HG02610 (cell line): ENCODE measurements at regions not wholly inside any gene's neighbourhood (a gene's known extent, or its start where the extent isn't known, plus 50 kb on each side); places are given as distances from the start of the nearest gene placed in this dataset.

Experiments used
- ATAC-seq: cut with Tn5 transposase; IDR thresholded peaks from one replicate; pipeline ENCODE4 v1.9.1; 2021; ENCODE audit warnings: mild to moderate bottlenecking, moderate library complexity; ENCODE audit not compliant: unreplicated experiment

- ATAC-seq, result no peak
Measured at GRCh38 chr1:219289171-219289570, 115.5 kb downstream of the LYPLAL1 start.

GRCh38 chr1:219283541-219283940 is 109.9 kb downstream of the LYPLAL1 start:
- ATAC-seq, result no peak

GRCh38 chr1:219281831-219282230 is 108.2 kb downstream of the LYPLAL1 start:
- ATAC-seq, result no peak

DNA sequence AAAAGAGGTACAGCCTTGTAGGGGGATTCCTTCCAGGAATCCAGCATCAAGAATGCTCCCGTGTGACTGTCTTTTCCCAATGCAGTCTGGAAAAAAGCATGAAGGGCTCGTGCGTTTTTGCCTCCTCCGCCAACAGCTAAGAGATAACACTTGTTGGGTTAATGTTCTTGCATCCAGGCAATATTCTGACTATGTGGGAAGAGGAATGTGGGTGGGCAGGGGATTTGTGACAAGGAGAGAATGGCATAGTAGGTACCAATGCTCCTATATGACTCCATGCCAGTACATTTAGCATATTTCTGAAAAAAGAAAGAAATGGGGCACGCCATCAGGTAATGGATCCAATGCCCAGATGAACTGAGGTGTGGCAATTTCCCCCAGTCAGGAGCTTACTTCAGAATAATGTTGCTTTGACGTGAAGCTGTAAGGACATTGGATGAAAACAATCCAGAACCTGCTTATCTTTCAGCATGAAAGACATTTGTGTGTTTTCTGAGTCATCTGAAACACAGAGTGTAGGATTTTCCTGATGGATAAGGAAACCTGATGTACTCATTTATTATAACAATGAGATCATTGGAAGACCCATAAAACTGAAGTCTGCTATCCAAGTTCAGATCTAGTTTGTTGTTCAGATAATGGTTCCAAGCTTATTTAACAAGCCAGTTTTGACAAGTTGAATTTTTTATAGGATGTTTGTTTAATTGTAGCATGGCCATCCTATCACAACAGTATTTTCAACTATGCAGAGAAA is 105.5 kb downstream of the LYPLAL1 start:
- ATAC-seq, result no peak

GRCh38 chr1:219278288-219278687 is 104.6 kb downstream of the LYPLAL1 start:
- ATAC-seq, result no peak

DNA sequence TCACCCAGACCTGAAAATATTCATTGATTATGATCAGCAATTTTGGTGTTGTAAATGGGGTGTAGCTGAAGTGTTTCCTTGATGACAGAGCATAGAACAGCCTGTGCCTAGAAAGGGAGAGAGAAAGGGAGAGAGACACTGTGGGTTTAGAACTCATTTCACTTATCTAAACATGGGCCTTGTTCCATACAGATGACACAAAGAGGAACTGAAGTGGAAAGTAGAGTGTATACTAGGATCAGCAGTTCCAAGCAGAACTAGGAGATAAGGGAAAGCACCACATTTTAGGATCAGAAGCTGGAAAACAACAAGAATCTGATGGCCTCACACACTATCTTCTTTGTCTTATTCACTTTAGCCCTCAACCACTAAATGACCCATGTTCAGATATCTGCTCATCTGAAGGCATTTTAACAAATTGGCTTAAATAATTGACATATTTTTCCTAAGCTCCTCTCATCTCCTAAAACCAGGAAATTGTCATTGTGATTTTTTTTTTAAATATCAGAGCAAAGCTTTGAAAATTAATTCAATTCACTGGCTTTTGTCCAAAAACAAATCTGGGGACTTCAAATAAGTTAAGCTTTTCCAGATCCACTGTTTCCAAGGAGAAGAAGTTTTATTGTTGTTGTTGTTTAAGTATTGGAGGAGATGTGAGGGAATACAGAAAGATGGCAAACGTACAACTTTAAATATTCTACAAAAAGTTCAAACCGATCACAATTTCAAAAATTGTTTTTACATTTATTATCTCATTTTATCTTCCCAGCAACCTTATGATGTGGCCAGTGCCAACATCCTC is 103.8 kb downstream of the LYPLAL1 start:
- ATAC-seq, result no peak

- ATAC-seq, result no peak
Measured at GRCh38 chr1:219276049-219276738, 102.5 kb downstream of the LYPLAL1 start.

- no peak for ATAC-seq
Measured at GRCh38 chr1:219273088-219273686, 99.5 kb downstream of the LYPLAL1 start.

DNA sequence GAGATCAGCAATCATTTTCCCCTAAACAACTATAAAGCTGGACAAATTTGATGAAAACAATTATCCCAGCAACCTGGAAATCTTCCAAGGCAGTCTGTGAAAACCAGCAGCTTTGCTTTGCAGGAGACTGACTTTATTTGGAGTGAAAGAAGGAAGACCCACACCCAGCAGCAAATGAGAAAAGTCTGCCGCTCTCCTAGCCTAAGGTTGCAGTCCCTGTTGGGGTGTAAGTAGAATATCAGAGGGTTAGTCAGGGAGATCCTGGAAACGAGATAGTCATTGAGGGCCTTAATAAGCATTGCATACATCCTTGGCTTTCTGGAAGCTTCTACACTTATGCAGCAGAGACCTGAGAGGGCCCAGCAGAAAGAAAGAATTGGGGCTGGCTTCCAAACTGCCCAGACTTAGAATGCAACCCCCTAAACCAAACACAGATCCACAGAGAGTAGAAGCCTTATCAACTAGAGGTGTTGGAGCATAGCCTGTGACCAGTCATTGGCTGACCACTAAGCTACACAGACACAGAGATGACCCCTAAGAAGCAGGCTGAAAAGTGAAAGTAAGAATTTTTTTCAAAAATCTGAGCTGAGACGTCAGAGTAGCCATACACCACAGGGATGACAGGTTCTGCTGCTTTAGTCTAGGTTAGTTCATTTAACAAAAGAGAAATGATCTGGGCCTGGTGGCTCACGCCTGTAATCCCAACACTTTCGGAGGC is 98.3 kb downstream of the LYPLAL1 start:
- ATAC-seq, result no peak

DNA sequence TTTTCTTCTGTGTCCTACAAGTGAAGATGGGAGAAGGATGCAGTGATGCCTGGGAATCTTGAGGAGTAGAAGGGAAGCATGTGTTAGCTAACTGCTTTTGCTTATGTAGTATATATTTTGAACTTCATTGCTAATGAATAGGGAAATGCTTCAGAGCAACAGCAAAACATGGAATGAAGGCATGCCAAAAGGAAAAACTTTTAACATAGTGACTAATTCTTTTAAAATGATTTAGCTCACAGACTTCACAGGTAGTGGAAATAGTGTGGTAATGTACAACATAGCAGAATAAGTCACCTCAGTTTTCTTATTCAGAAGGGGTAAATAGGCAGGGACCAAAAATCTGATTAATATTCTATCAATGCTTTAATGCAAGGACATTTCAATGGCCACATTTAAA is 95.5 kb downstream of the LYPLAL1 start:
- no peak for ATAC-seq

DNA sequence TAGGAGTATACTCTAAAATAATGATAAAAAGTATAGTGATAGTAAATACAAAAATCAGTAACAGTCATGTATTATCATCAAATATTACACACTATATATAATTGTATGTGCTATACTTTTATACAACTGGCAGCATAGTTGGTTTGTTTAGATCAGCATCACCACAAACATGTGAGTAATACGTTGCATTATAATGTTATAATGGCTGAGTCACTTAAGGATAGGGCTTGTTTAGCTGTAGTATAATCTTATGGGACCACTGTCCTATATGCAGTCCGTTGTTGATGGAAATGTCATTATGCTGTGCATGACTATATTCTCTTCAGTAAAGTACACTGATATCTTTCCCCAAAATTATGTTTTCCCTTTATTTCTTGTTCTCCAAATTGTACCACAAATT is 92.8 kb downstream of the LYPLAL1 start:
- ATAC-seq, result no peak

DNA sequence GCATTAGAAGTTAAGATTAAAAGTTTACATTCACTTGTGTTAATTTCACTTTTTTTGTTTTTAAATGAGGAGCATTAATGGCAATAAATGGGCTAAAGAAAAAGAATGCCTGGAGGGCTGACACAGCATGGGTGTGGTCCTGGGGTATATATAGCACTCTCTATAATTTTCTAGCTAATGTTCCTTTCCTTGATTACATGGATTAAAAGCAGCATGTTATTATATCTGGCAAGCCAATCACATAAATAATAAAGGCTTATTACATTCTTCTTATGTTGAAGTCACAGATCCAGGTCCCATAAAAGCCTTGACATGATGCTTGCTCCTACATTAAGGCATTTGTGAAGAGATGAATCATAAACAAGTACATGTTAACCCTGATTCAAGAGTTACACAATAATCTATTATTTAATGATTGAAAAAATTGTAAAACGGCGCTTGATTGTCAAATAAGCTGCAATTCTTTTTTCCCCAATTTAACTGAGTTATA is 91.4 kb downstream of the LYPLAL1 start:
- ATAC-seq, result no peak

DNA sequence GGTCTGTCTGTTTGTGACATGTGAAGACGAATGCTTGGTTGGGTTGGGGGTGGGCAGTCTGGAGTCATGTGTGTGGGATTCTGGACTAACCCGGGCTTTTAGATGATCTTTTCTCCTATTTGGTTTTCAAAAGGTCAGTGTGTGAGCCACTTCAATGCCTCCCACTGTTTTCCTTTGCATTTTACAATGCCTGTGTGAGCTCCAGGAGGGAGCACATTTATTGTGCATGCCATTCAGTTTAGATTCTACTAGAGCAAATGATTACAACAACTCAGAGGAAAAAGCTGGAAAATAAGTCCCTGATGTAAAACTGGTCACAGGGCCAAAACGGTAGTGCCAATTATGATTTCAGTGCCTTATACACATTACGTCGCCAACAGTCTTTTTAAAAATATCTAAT is 90.9 kb downstream of the LYPLAL1 start:
- ATAC-seq, result no peak
